GM19238 (cell line): ENCODE measurements at regions not wholly inside any gene's neighbourhood (a gene's known extent, or its start where the extent isn't known, plus 50 kb on each side); places are given as distances from the start of the nearest gene placed in this dataset.
"Not testable (repeated sequence)": the region's sequence is repeated elsewhere in the genome, so short reads cannot be mapped to it uniquely, and the experiment has no call there.

Experiments used
- DNase-seq: peaks from one replicate; pipeline ENCODE4 v3.0.0; 2011; ENCODE audit warnings: low spot score; ENCODE audit not compliant: insufficient read length

GRCh38 chr15:20289538-20290103 is 252.0 kb downstream of the GOLGA6L6 start:
- not testable (repeated sequence) for DNase-seq

GRCh38 chr15:20288800-20289537 is 252.6 kb downstream of the GOLGA6L6 start:
- DNase-seq = not testable (repeated sequence)

GRCh38 chr15:20286559-20286958 is 255.0 kb downstream of the GOLGA6L6 start:
- not testable (repeated sequence) for DNase-seq

- DNase-seq = not testable (repeated sequence)
These were observed 255.8 kb downstream of the GOLGA6L6 start for GRCh38 chr15:20285696-20286300.

GRCh38 chr15:20284891-20285535 is 256.6 kb downstream of the GOLGA6L6 start:
- not testable (repeated sequence) for DNase-seq

- not testable (repeated sequence) for DNase-seq
These were observed 257.9 kb downstream of the GOLGA6L6 start for GRCh38 chr15:20283651-20284050.

- DNase-seq = not testable (repeated sequence)
These were observed 259.1 kb downstream of the GOLGA6L6 start for GRCh38 chr15:20282491-20282943.

- DNase-seq = not testable (repeated sequence)
These were observed 259.9 kb downstream of the GOLGA6L6 start for GRCh38 chr15:20281567-20282275.

GRCh38 chr15:20280933-20281463 is 260.6 kb downstream of the GOLGA6L6 start:
- DNase-seq = no peak

- not testable (repeated sequence) for DNase-seq
These were observed 261.3 kb downstream of the GOLGA6L6 start for GRCh38 chr15:20280141-20280932.

- not testable (repeated sequence) for DNase-seq
These were observed 262.5 kb downstream of the GOLGA6L6 start for GRCh38 chr15:20279056-20279455.

GRCh38 chr15:20278376-20278775 is 263.2 kb downstream of the GOLGA6L6 start:
- DNase-seq = not testable (repeated sequence)

- DNase-seq = not testable (repeated sequence)
These were observed 264.1 kb downstream of the GOLGA6L6 start for GRCh38 chr15:20277451-20277850.

- not testable (repeated sequence) for DNase-seq
These were observed 265.1 kb downstream of the GOLGA6L6 start for GRCh38 chr15:20276312-20277114.

GRCh38 chr15:20275373-20275967 is 266.1 kb downstream of the GOLGA6L6 start:
- DNase-seq = not testable (repeated sequence)

GRCh38 chr15:20272422-20273184 is 269.0 kb downstream of the GOLGA6L6 start:
- DNase-seq = no peak

GRCh38 chr15:20271647-20272046 is 270.0 kb downstream of the GOLGA6L6 start:
- no peak for DNase-seq

GRCh38 chr15:20269956-20270355 is 271.6 kb downstream of the GOLGA6L6 start:
- DNase-seq = not testable (repeated sequence)
